Nephron progenitor cell (in vitro differentiated cells): ENCODE measurements at regions not wholly inside any gene's neighbourhood (a gene's known extent, or its start where the extent isn't known, plus 50 kb on each side); places are given as distances from the start of the nearest gene placed in this dataset.

ENCODE experiments used
- DNase-seq: peaks from one replicate; pipeline ENCODE4 v3.0.0; 2021
- H3K27ac Mint-ChIP-seq: 2 replicates; pipeline ENCODE4 v1.8.0; 2021; ENCODE audit warnings: mild to moderate bottlenecking, moderate library complexity, mixed read lengths
- H3K27me3 Mint-ChIP-seq: 2 replicates; pipeline ENCODE4 v1.8.0; 2021; ENCODE audit warnings: mild to moderate bottlenecking, low read depth, mixed read lengths; ENCODE audit not compliant: poor library complexity
- H3K36me3 Mint-ChIP-seq: 2 replicates; pipeline ENCODE4 v1.8.0; 2021; ENCODE audit warnings: low read depth, mixed read lengths
- H3K4me1 Mint-ChIP-seq: 2 replicates; pipeline ENCODE4 v1.8.0; 2021; ENCODE audit warnings: mixed read lengths
- H3K4me3 Mint-ChIP-seq: 2 replicates; pipeline ENCODE4 v1.8.0; 2021; ENCODE audit warnings: mild to moderate bottlenecking, moderate library complexity, mixed read lengths
- H3K9me3 Mint-ChIP-seq: 2 replicates; pipeline ENCODE4 v1.8.0; 2021; ENCODE audit warnings: mild to moderate bottlenecking, moderate library complexity, mixed read lengths
- TF ChIP-seq, protein P1 (sequence below): fragments of 200-600 bp; sonication (generic); IDR thresholded peaks from 2 replicates; pipeline ENCODE4 v1.5.0; 2021; ENCODE audit warnings: antibody characterized with exemption

DNA sequence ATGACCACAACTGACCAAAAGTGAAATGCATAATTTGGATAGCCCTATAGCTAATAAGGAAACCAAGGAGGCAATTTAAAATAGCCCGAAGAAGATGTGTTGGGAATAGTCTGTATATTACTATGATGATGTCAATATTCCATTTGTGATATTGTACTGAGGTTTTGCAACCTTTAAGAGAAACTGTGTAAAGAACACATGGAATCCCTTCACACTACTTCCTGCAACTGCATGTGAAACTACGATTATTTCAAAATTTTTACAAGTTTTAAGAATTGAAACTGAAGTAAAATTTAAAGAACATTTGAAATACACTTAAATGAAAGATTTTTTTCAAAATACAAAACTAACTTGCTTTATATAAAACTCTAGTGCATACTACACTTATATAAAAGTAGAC, 504.3 kb upstream of the ID2 start:
- Mint-ChIP-seq H3K36me3 (no peaks in the 10 kb centered on the region), H3K27me3 (peaks cover 3% of the 10 kb centered on the region), H3K27ac (no peak overlapping the region), H3K4me1 (peaks cover 5% of the 10 kb centered on the region), H3K4me3 (no peak overlapping the region), H3K9me3 (peaks cover 44% of the 10 kb centered on the region)
- no peak for DNase-seq
- TF ChIP-seq, protein P1, sequence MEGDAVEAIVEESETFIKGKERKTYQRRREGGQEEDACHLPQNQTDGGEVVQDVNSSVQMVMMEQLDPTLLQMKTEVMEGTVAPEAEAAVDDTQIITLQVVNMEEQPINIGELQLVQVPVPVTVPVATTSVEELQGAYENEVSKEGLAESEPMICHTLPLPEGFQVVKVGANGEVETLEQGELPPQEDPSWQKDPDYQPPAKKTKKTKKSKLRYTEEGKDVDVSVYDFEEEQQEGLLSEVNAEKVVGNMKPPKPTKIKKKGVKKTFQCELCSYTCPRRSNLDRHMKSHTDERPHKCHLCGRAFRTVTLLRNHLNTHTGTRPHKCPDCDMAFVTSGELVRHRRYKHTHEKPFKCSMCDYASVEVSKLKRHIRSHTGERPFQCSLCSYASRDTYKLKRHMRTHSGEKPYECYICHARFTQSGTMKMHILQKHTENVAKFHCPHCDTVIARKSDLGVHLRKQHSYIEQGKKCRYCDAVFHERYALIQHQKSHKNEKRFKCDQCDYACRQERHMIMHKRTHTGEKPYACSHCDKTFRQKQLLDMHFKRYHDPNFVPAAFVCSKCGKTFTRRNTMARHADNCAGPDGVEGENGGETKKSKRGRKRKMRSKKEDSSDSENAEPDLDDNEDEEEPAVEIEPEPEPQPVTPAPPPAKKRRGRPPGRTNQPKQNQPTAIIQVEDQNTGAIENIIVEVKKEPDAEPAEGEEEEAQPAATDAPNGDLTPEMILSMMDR, result no peak

DNA sequence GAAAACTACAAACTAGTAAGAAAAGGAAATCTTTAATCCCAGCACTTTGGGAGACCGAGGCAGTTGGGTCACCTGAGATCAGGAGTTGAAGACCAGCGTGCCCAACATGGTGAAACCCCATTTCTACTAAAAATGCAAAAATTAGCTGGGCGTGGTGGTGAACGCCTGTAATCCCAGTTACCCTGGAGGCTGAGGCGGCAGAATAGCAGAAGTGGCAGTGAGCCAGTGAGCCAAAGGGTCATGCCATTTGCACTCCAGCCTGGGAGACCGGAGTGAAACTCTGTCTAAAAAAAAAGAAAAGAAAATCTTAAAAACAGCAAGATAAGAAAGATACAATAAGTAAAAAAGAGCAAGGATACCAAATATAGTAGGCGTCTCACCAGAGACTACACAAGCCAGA, 502.9 kb upstream of the ID2 start:
- Mint-ChIP-seq H3K4me3 (no peak overlapping the region), H3K27ac (no peak overlapping the region), H3K27me3 (peaks cover 3% of the 10 kb centered on the region), H3K9me3 (peaks cover 50% of the 10 kb centered on the region), H3K36me3 (no peaks in the 10 kb centered on the region), H3K4me1 (no peaks in the 10 kb centered on the region)
- TF ChIP-seq, protein P1, result no peak
- DNase-seq, result no peak

DNA sequence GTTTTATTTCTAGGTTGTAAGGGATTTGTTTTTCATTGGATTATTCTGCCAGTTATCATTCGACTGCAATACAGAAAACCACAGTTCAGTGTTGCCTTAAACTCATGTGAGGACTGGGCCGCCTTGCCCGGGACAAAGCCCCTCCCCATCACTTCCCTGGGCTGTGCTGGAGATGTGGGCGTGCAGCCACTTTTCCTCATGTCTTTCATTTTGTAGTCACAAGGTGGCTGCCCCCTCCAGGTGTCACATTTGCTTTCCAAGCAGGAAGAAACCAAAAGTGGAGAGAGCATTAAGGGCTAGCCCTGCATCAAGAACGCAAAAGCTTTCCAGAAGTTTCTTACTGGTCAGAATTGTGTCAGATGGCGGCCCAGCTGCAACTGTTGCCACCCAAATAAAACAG, 492.5 kb upstream of the ID2 start:
- Mint-ChIP-seq H3K36me3 (no peaks in the 10 kb centered on the region), H3K4me3 (no peak overlapping the region), H3K27me3 (peaks cover 14% of the 10 kb centered on the region), H3K4me1 (peaks cover 25% of the 10 kb centered on the region), H3K9me3 (peaks cover 20% of the 10 kb centered on the region), H3K27ac (no peak overlapping the region)
- TF ChIP-seq, protein P1, result no peak
- DNase-seq, result no peak

DNA sequence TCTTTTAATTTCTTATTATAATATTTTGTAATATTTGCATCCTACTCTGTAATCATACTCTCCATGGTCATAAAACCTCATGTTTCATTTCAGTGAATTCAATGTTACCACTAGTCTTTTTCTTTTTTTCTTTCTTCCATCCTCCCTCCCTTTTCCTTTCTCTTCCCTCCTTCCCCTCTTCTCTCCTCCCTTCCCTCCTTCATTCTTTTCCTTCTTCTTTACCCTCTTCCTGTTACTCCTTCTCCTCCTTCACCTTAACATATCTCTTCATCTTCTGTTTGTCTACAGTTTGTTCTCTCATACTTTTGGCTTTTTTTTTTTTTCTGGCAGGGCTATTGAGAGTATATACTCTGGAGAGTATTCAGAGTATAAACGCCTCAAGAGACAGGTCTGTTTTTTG, 491.6 kb upstream of the ID2 start:
- Mint-ChIP-seq H3K9me3 (peaks cover 10% of the 10 kb centered on the region), H3K4me3 (no peak overlapping the region), H3K27ac (no peak overlapping the region), H3K4me1 (peaks cover 25% of the 10 kb centered on the region), H3K36me3 (no peaks in the 10 kb centered on the region), H3K27me3 (peaks cover 14% of the 10 kb centered on the region)
- DNase-seq, result no peak
- TF ChIP-seq, protein P1, result no peak

DNA sequence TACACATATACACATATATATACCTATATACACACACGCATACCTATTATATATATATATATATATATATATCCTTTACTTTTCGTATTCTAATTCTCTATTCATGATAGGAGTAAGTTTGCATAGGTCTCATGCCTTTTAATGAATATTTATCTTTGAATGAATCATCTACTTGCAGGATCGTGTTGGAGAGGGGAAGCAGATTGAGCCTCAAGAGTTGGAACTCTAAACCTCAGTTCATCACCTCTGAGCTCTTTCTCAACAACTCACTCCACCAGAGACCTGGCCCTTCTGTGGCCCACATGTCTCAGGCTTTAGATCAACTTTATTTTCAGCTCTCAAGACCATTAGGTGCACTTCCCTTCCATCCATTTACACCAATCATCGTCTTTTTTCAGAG, 490.4 kb upstream of the ID2 start:
- H3K36me3 Mint-ChIP-seq, result no peaks in the 10 kb centered on the region
- TF ChIP-seq, protein P1, result no peak
- DNase-seq, result no peak
- peaks cover 14% of the 10 kb centered on the region for H3K27me3 Mint-ChIP-seq
- H3K4me3 Mint-ChIP-seq, result no peak overlapping the region
- H3K27ac Mint-ChIP-seq, result no peak overlapping the region
- peaks cover 25% of the 10 kb centered on the region for H3K4me1 Mint-ChIP-seq
- H3K9me3 Mint-ChIP-seq, result no peaks in the 10 kb centered on the region

DNA sequence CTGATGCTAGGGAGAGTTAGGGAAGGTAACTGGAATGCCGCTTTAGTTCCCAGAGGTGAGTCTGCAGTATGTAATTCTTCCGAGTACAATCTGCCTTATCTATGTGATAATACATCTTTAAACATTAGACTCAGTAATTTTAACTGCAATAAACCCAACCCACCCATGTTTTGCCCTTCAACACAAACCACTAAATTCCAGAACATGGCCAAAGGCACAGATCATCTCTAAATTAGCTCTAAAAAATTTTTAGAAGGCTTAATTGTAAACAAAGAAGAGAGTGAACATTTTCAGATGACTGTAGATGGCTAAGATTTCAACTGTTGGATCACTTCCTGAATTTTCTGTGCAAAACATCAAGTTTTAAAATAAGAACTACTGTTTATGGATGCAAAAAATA, 488.7 kb upstream of the ID2 start:
- Mint-ChIP-seq H3K27ac (no peak overlapping the region), H3K4me1 (peaks cover 25% of the 10 kb centered on the region), H3K4me3 (no peak overlapping the region), H3K36me3 (no peaks in the 10 kb centered on the region), H3K9me3 (no peaks in the 10 kb centered on the region), H3K27me3 (peaks cover 14% of the 10 kb centered on the region)
- TF ChIP-seq, protein P1, result no peak
- DNase-seq, result no peak
